H1 (cell line): ENCODE measurements at regions not wholly inside any gene's neighbourhood (a gene's known extent, or its start where the extent isn't known, plus 50 kb on each side); places are given as distances from the start of the nearest gene placed in this dataset.

ENCODE experiments used
- CTCF ChIA-PET: fragments of 300-600 bp; sonication (Branson Sonifier 250); formaldehyde crosslinking; loops from one replicate; lab custom pipeline; 2021; ENCODE audit not compliant: partially characterized antibody; lab: Charles Lee
- POLR2A ChIA-PET: fragments of 300-600 bp; sonication (Branson Sonifier 250); formaldehyde crosslinking; loops from one replicate; lab custom pipeline; 2021; ENCODE audit warnings: inconsistent platforms; ENCODE audit not compliant: partially characterized antibody; lab: Charles Lee
- DNase-seq, 2 experiments: peaks; one replicate each; pipeline versions ENCODE4 v3.0.0 to v3.0.0-alpha.2; 2010 to 2022; ENCODE audit warnings: low spot score in 2 of 2, low read depth in 1 of 2, mixed read lengths in 1 of 2
- FAIRE-seq: peaks from 2 replicates; lab custom pipeline; 2011; peaks lifted over from hg19 to GRCh38; lab: Jason Lieb, UNC
- H2AFZ ChIP-seq: 2 replicates; pipeline ENCODE4 v1.8.1; 2012; ENCODE audit warnings: low read length, inconsistent platforms
- H2AK5ac ChIP-seq: 2 replicates; pipeline ENCODE4 v1.6.1; 2013; ENCODE audit warnings: low read depth, low read length
- H2BK120ac ChIP-seq: replicated peaks from 2 replicates; pipeline ENCODE3; 2013; ENCODE audit warnings: low read depth, low read length, inconsistent platforms
- H2BK12ac ChIP-seq: 2 replicates; pipeline ENCODE4 v1.6.1; 2013; ENCODE audit warnings: low read depth, low read length
- H2BK15ac ChIP-seq: 2 replicates; pipeline ENCODE4 v1.6.1; 2013; ENCODE audit warnings: low read length
- H2BK20ac ChIP-seq: 2 replicates; pipeline ENCODE4 v1.6.1; 2013; ENCODE audit warnings: low read length
- H2BK5ac ChIP-seq: 2 replicates; pipeline ENCODE4 v1.6.1; 2013; ENCODE audit warnings: low read depth, low read length
- H3K14ac ChIP-seq: 2 replicates; pipeline ENCODE4 v1.6.1; 2013; ENCODE audit warnings: inconsistent platforms; ENCODE audit not compliant: insufficient read length
- H3K18ac ChIP-seq: 2 replicates; pipeline ENCODE4 v1.6.1; 2013; ENCODE audit warnings: low read length; ENCODE audit errors: extremely low read depth
- H3K23ac ChIP-seq: 2 replicates; pipeline ENCODE4 v1.6.1; 2013; ENCODE audit warnings: inconsistent platforms; ENCODE audit not compliant: insufficient read length
- H3K23me2 ChIP-seq: 2 replicates; pipeline ENCODE4 v1.6.1; 2013; ENCODE audit warnings: low read depth, low read length
- H3K27ac ChIP-seq: 2 replicates; pipeline ENCODE4 v1.6.1; 2011; ENCODE audit warnings: low read depth, low read length, inconsistent platforms
- H3K27me3 ChIP-seq, 4 experiments: replicated peaks in 1 of 4; 1 replicate in 1 of 4; 2 replicates in 3 of 4; pipeline versions ENCODE4 v1.6.1 to v1.8.1; 2011 to 2013; ENCODE audit warnings: low read length in 3 of 4, mild to moderate bottlenecking in 3 of 4, inconsistent platforms in 2 of 4, mixed read lengths in 2 of 4, moderate library complexity in 1 of 4; ENCODE audit not compliant: control insufficient read depth in 3 of 4, insufficient read depth in 3 of 4; ENCODE audit errors: extremely low read depth in 1 of 4
- H3K36me3 ChIP-seq, 4 experiments: 2 replicates each; pipeline versions ENCODE4 v1.6.1 to v1.8.1; 2011 to 2013; ENCODE audit warnings: mild to moderate bottlenecking in 4 of 4, low read length in 3 of 4, moderate library complexity in 2 of 4, control low read depth in 1 of 4, inconsistent platforms in 1 of 4; ENCODE audit not compliant: insufficient read depth in 4 of 4, control insufficient read depth in 2 of 4
- H3K4ac ChIP-seq: replicated peaks from 2 replicates; pipeline ENCODE3; 2013; ENCODE audit warnings: low read length, low read depth, mixed read lengths, inconsistent platforms; ENCODE audit not compliant: insufficient read length
- H3K4me1 ChIP-seq, 4 experiments: replicated peaks in 1 of 4; 1 replicate in 1 of 4; 2 replicates in 3 of 4; pipeline versions ENCODE4 v1.6.1 to v1.8.1; 2011 to 2013; ENCODE audit warnings: low read length in 3 of 4, inconsistent platforms in 2 of 4, mixed read lengths in 1 of 4; ENCODE audit not compliant: insufficient read depth in 4 of 4, control insufficient read depth in 3 of 4
- H3K4me2 ChIP-seq, 2 experiments: 2 replicates each; pipeline versions ENCODE4 v1.6.1 to v1.8.1; 2011 to 2013; ENCODE audit warnings: low read depth in 2 of 2, low read length in 2 of 2, control low read depth in 1 of 2, inconsistent platforms in 1 of 2, mild to moderate bottlenecking in 1 of 2; ENCODE audit not compliant: insufficient read depth in 1 of 2
- H3K4me3 ChIP-seq, 4 experiments: fragments of 200-600, 300-600 bp in 1 of 4; sonication (generic), shearing (Covaris generic), sonication (Bioruptor Twin) in 1 of 4; 2 replicates each; pipeline versions ENCODE4 v1.5.1 to v1.8.1; 2011 to 2016; ENCODE audit warnings: low read length in 4 of 4, low read depth in 3 of 4, control low read depth in 2 of 4, inconsistent platforms in 2 of 4, mild to moderate bottlenecking in 2 of 4, mixed read lengths in 1 of 4, moderate library complexity in 1 of 4; ENCODE audit not compliant: insufficient read depth in 2 of 4; ENCODE audit errors: extremely low read depth in 1 of 4
- H3K56ac ChIP-seq: replicated peaks from 2 replicates; pipeline ENCODE3; 2013; ENCODE audit warnings: low read depth, mild to moderate bottlenecking, mixed read lengths, low read length, inconsistent platforms; ENCODE audit not compliant: insufficient read length
- H3K79me1 ChIP-seq: 2 replicates; pipeline ENCODE4 v1.6.1; 2013; ENCODE audit warnings: low read depth, low read length, control low read depth
- H3K79me2 ChIP-seq, 2 experiments: 2 replicates each; pipeline versions ENCODE4 v1.6.1 to v1.8.1; 2012 to 2013; ENCODE audit warnings: low read length in 2 of 2, mild to moderate bottlenecking in 2 of 2, inconsistent platforms in 1 of 2; ENCODE audit not compliant: insufficient read depth in 2 of 2, control insufficient read depth in 1 of 2
- H3K9ac ChIP-seq, 4 experiments: replicated peaks in 1 of 4; 1 replicate in 1 of 4; 2 replicates in 3 of 4; pipeline versions ENCODE4 v1.6.1 to v1.8.1; 2011 to 2013; ENCODE audit warnings: low read depth in 3 of 4, low read length in 3 of 4, control low read depth in 2 of 4, mild to moderate bottlenecking in 2 of 4, moderate library complexity in 2 of 4, inconsistent platforms in 1 of 4; ENCODE audit errors: extremely low read depth in 1 of 4
- H3K9me3 ChIP-seq, 2 experiments: 2 replicates each; pipeline versions ENCODE4 v1.6.1 to v1.8.1; 2012 to 2013; ENCODE audit warnings: mild to moderate bottlenecking in 2 of 2, moderate library complexity in 2 of 2, control low read depth in 1 of 2, inconsistent platforms in 1 of 2, low read depth in 1 of 2, low read length in 1 of 2, mixed read lengths in 1 of 2; ENCODE audit not compliant: insufficient read depth in 2 of 2
- H4K20me1 ChIP-seq, 2 experiments: replicated peaks in 1 of 2; 2 replicates each; pipeline versions ENCODE3 to v1.8.1; 2011 to 2013; ENCODE audit warnings: inconsistent platforms in 2 of 2, low read length in 2 of 2, mild to moderate bottlenecking in 1 of 2; ENCODE audit not compliant: insufficient read depth in 2 of 2, control insufficient read depth in 1 of 2
- H4K5ac ChIP-seq: 2 replicates; pipeline ENCODE4 v1.6.1; 2013; ENCODE audit warnings: low read length, low read depth, mixed read lengths, inconsistent platforms; ENCODE audit not compliant: insufficient read length
- H4K8ac ChIP-seq: 2 replicates; pipeline ENCODE4 v1.8.0; 2013; ENCODE audit warnings: mild to moderate bottlenecking, moderate library complexity, low read length, inconsistent platforms; ENCODE audit not compliant: insufficient read depth; ENCODE audit errors: extremely low read depth
- H4K91ac ChIP-seq: replicated peaks from 2 replicates; pipeline ENCODE3; 2013; ENCODE audit warnings: low read length, mixed read lengths, inconsistent platforms; ENCODE audit not compliant: insufficient read length
- BRCA1 ChIP-seq: IDR thresholded peaks from 2 replicates; pipeline ENCODE4 v1.6.1; 2012; ENCODE audit warnings: low read depth, low read length, improper control_type of control experiment
- CEBPB ChIP-seq: IDR thresholded peaks from 2 replicates; pipeline ENCODE4 v1.6.1; 2012; ENCODE audit warnings: low read depth, low read length
- EGR1 ChIP-seq: IDR thresholded peaks from 2 replicates; pipeline ENCODE4 v1.6.1; 2011; ENCODE audit warnings: low read depth, low read length, borderline replicate concordance
- KDM1A ChIP-seq: fragments of 200-600, 300-600 bp; sonication (generic); IDR thresholded peaks from 2 replicates; pipeline ENCODE4 v1.7.1; 2016; ENCODE audit warnings: mild to moderate bottlenecking, low read length, borderline replicate concordance
- NRF1 ChIP-seq: IDR thresholded peaks from 2 replicates; pipeline ENCODE4 v1.6.1; 2011; ENCODE audit warnings: mild to moderate bottlenecking, low read depth, low read length, improper control_type of control experiment
- RFX5 ChIP-seq: IDR thresholded peaks from 2 replicates; pipeline ENCODE4 v1.6.1; 2011; ENCODE audit warnings: low read depth, low read length, improper control_type of control experiment, borderline replicate concordance
- RXRA ChIP-seq: IDR thresholded peaks from 2 replicates; pipeline ENCODE4 v1.6.1; 2011; ENCODE audit warnings: low read depth, mild to moderate bottlenecking, low read length, moderate library complexity; ENCODE audit not compliant: insufficient read depth
- SAP30 ChIP-seq: fragments of 300-600 bp; sonication (generic); IDR thresholded peaks from 2 replicates; pipeline ENCODE4 v1.7.1; 2012; ENCODE audit warnings: low read length, moderate library complexity, mild to moderate bottlenecking, inconsistent platforms; ENCODE audit not compliant: insufficient read depth, insufficient replicate concordance
- SRF ChIP-seq: IDR thresholded peaks from 2 replicates; pipeline ENCODE4 v1.6.1; 2011; ENCODE audit warnings: mild to moderate bottlenecking, low read depth, low read length, moderate library complexity
- TAF1 ChIP-seq: IDR thresholded peaks from 2 replicates; pipeline ENCODE4 v1.6.1; 2011; ENCODE audit warnings: mild to moderate bottlenecking, low read depth, low read length
- TF ChIP-seq, protein P1 (sequence below): IDR thresholded peaks from 2 replicates; pipeline ENCODE4 v1.6.1; 2011; ENCODE audit warnings: low read depth, mild to moderate bottlenecking, low read length; ENCODE audit not compliant: insufficient read depth
- TF ChIP-seq, protein P2 (sequence below): IDR thresholded peaks from 2 replicates; pipeline ENCODE4 v1.6.1; 2011; ENCODE audit warnings: low read length, improper control_type of control experiment

DNA sequence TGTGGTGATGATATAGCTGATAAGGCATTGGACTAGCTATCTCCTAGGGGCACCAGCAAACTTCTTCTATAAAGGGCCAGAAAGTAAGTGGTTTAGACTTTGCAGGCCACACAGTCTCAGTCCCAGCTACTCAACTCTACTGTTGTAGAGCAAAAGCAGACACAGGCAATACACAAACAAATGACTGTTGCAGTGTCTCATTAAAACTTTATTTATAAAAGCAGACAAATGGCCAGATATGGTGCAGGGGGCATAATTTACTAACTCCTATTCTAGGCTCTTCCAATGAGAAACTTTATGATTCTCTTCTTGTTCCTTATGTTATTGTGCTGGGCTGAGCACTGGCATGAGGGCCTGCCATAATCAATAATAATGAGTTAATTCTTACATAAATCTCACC, 176.8 kb upstream of the POU3F1 start:
- Histone ChIP-seq H3K9me3 (no peaks in the 10 kb centered on the region), H3K27ac (no peak overlapping the region), H3K4ac (no peak overlapping the region), H3K4me1 (peaks cover 1 to 14% (median 8%) of the 10 kb centered on the region in 4 experiments; a peak in 4 of 7 replicates), H3K79me2 (no peaks in the 10 kb centered on the region), H2AFZ (no peak overlapping the region), H2BK15ac (no peak overlapping the region), H4K8ac (no peak overlapping the region), H3K23me2 (peaks cover 5% of the 10 kb centered on the region; the same call in 1 of the 2 replicates), H2BK12ac (no peak overlapping the region), H3K4me2 (no peak overlapping the region), H3K36me3 (no peaks in the 10 kb centered on the region)
- CTCF ChIA-PET = interaction anchor here (0.6 kb wide), 1 partner anchor 63 kb away, joined by 4 read pairs; no protein-coding TSS in a partner anchor
- FAIRE-seq = no peak
- TF ChIP-seq, protein P1, sequence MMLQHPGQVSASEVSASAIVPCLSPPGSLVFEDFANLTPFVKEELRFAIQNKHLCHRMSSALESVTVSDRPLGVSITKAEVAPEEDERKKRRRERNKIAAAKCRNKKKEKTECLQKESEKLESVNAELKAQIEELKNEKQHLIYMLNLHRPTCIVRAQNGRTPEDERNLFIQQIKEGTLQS = no peak
- TF ChIP-seq KDM1A (no peak), CEBPB (no peak), RFX5 (no peak), RXRA (no peak), SAP30 (no peak), SRF (no peak), EGR1 (no peak), TAF1 (no peak), BRCA1 (no peak), NRF1 (no peak)
- TF ChIP-seq, protein P2, sequence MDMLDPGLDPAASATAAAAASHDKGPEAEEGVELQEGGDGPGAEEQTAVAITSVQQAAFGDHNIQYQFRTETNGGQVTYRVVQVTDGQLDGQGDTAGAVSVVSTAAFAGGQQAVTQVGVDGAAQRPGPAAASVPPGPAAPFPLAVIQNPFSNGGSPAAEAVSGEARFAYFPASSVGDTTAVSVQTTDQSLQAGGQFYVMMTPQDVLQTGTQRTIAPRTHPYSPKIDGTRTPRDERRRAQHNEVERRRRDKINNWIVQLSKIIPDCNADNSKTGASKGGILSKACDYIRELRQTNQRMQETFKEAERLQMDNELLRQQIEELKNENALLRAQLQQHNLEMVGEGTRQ = no peak
- TF ChIP-seq, all 59 proteins: peak for 0
- peaks cover 0 to 6% (median 4%) of the 10 kb centered on the region in 4 experiments; a peak in 3 of 7 replicates for H3K27me3 ChIP-seq
- no peak overlapping the region for H2BK5ac ChIP-seq
- no peak overlapping the region for H3K9ac ChIP-seq
- no peak overlapping the region for H2AK5ac ChIP-seq
- H2BK120ac ChIP-seq = no peak overlapping the region
- H3K79me1 ChIP-seq = no peaks in the 10 kb centered on the region
- no peak overlapping the region for H3K23ac ChIP-seq
- H3K56ac ChIP-seq = no peak overlapping the region
- no peak overlapping the region for H3K14ac ChIP-seq
- no peak overlapping the region for H3K4me3 ChIP-seq
- H4K20me1 ChIP-seq = no peaks in the 10 kb centered on the region
- DNase-seq = no peak
- H2BK20ac ChIP-seq = no peak overlapping the region
- H4K91ac ChIP-seq = no peak overlapping the region
- H4K5ac ChIP-seq = no peak overlapping the region
- POLR2A ChIA-PET = interaction anchor here (0.6 to 1.2 kb wide), 4 partner anchors 9 to 227 kb away, joined by 3 read pairs; no protein-coding TSS in a partner anchor
- H3K18ac ChIP-seq = no peak overlapping the region
